HL-60 (cell line): ENCODE measurements at regions not wholly inside any gene's neighbourhood (a gene's known extent, or its start where the extent isn't known, plus 50 kb on each side); places are given as distances from the start of the nearest gene placed in this dataset.

Source experiments
- DNase-seq, 2 experiments: peaks; one replicate each; pipeline ENCODE4 v3.0.0-alpha.2; 2010 to 2020; ENCODE audit warnings: low read depth in 1 of 2, low spot score in 1 of 2
- H3K27ac ChIP-seq: fragments of 250-450 bp; sonication (Bioruptor Pico); replicated peaks from 2 replicates; pipeline ENCODE4 v1.5.1; 2020; ENCODE audit warnings: mild to moderate bottlenecking, moderate library complexity
- H3K27me3 ChIP-seq: fragments of 250-450 bp; sonication (Bioruptor Pico); 2 replicates; pipeline ENCODE4 v1.5.1; 2021; ENCODE audit warnings: mild to moderate bottlenecking, moderate library complexity; ENCODE audit not compliant: insufficient read depth, poor library complexity, severe bottlenecking
- H3K4me3 ChIP-seq: replicated peaks from 2 replicates; pipeline ENCODE4 v1.5.1; 2011; ENCODE audit warnings: mild to moderate bottlenecking, control low read depth, low read length; ENCODE audit not compliant: insufficient read depth
- GABPA ChIP-seq: IDR thresholded peaks from 2 replicates; pipeline ENCODE4 v1.6.1; 2012; ENCODE audit warnings: low read depth
- POLR2AphosphoS5 ChIP-seq: IDR thresholded peaks from 2 replicates; pipeline ENCODE4 v1.6.1; 2012; ENCODE audit warnings: low read depth
- SPI1 ChIP-seq: IDR thresholded peaks from 2 replicates; pipeline ENCODE4 v1.6.1; 2012; ENCODE audit warnings: low read depth, mild to moderate bottlenecking, borderline replicate concordance
- TF ChIP-seq, protein P1 (sequence below): IDR thresholded peaks from 2 replicates; pipeline ENCODE4 v1.6.1; 2012; ENCODE audit warnings: low read depth; ENCODE audit not compliant: insufficient replicate concordance
- TF ChIP-seq, protein P2 (sequence below): IDR thresholded peaks from one replicate; pipeline ENCODE4 v1.5.1; 2011; ENCODE audit warnings: low read length, control low read depth, inconsistent platforms; ENCODE audit not compliant: insufficient read depth

DNA sequence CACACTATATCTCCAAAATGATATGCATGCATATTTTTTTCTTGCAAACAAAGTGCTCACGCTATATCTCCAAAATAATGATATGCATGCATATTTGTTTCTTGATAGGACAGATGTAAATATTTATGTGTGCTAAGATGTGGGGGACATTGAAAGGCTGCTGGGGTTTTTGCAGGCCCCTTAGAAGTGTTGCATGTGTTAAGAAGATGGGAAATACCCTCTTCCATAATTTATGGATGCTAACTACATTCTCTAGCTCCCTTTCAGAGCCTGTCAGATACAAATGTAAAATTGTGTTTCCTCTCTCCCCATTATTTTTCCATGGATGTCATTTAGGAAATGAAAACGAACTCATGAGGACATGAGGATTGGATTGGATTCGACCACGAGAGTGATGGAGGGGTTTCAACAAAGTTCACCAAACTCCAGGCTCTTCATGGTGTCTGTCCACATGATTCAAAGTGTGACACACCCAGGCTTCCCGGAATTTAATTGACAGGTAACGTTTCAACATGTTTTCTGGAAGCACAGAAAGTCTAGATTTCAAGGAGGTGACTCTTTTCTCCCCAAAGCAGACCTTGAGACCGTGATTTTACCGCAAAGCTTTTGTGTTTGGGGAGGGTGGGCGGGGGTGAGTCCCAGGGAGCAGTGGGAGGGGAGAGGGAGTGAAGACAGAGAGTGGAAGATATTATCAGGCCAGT is 94.4 kb upstream of the CD99 start:
- no peak for DNase-seq
- Histone ChIP-seq H3K4me3 (no peak overlapping the region), H3K27ac (no peak overlapping the region), H3K27me3 (no peaks in the 10 kb centered on the region)
- no peak for TF ChIP-seq GABPA
- TF ChIP-seq, protein P1, sequence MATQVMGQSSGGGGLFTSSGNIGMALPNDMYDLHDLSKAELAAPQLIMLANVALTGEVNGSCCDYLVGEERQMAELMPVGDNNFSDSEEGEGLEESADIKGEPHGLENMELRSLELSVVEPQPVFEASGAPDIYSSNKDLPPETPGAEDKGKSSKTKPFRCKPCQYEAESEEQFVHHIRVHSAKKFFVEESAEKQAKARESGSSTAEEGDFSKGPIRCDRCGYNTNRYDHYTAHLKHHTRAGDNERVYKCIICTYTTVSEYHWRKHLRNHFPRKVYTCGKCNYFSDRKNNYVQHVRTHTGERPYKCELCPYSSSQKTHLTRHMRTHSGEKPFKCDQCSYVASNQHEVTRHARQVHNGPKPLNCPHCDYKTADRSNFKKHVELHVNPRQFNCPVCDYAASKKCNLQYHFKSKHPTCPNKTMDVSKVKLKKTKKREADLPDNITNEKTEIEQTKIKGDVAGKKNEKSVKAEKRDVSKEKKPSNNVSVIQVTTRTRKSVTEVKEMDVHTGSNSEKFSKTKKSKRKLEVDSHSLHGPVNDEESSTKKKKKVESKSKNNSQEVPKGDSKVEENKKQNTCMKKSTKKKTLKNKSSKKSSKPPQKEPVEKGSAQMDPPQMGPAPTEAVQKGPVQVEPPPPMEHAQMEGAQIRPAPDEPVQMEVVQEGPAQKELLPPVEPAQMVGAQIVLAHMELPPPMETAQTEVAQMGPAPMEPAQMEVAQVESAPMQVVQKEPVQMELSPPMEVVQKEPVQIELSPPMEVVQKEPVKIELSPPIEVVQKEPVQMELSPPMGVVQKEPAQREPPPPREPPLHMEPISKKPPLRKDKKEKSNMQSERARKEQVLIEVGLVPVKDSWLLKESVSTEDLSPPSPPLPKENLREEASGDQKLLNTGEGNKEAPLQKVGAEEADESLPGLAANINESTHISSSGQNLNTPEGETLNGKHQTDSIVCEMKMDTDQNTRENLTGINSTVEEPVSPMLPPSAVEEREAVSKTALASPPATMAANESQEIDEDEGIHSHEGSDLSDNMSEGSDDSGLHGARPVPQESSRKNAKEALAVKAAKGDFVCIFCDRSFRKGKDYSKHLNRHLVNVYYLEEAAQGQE, result no peak
- TF ChIP-seq, protein P2, sequence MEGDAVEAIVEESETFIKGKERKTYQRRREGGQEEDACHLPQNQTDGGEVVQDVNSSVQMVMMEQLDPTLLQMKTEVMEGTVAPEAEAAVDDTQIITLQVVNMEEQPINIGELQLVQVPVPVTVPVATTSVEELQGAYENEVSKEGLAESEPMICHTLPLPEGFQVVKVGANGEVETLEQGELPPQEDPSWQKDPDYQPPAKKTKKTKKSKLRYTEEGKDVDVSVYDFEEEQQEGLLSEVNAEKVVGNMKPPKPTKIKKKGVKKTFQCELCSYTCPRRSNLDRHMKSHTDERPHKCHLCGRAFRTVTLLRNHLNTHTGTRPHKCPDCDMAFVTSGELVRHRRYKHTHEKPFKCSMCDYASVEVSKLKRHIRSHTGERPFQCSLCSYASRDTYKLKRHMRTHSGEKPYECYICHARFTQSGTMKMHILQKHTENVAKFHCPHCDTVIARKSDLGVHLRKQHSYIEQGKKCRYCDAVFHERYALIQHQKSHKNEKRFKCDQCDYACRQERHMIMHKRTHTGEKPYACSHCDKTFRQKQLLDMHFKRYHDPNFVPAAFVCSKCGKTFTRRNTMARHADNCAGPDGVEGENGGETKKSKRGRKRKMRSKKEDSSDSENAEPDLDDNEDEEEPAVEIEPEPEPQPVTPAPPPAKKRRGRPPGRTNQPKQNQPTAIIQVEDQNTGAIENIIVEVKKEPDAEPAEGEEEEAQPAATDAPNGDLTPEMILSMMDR, result no peak
- TF ChIP-seq SPI1, result no peak
- no peak for TF ChIP-seq POLR2AphosphoS5

DNA sequence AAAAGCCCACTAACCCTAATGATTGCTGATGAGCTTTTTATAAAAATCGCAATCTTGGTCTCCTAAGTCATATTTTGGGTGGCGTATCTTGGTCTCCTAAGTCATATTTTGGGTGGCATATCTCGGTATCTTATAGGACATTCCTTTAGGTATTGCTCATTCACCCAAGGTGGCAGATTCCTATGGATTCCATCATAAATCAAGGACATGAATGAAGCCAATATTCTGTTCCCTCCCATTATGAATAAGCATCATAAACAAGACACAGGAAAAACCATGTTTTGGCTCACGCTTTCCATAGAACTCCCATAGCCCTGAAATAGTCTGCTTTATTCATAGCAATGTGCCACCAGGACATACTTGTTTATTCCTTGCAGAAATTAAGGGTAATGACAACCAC is 95.0 kb upstream of the CD99 start:
- TF ChIP-seq, protein P2, result no peak
- TF ChIP-seq GABPA (no peak), POLR2AphosphoS5 (no peak), SPI1 (no peak)
- TF ChIP-seq, protein P1, result no peak
- no peak for DNase-seq
- no peaks in the 10 kb centered on the region for H3K27me3 ChIP-seq
- H3K27ac ChIP-seq, result no peak overlapping the region
- H3K4me3 ChIP-seq, result no peak overlapping the region

DNA sequence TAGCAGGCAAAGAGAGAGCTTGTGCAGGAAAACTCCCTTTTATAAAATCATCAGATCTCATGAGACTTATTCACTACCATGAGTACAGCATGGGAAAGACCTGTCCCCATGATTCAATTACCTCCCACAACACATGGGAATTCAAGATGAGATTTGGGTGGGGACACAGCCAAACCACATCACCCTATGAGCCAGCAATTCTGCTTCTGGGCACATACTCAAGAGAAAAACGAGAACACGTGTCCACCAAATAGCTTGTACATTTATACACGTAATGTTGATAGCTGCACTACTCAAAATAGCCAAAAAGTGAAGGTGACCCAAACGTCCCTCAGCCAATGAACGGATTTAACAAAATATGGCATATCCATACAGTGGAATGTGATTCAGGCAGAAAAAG is 94.5 kb upstream of the DHRSX start:
- no peak overlapping the region for H3K27ac ChIP-seq
- no peak for DNase-seq
- H3K27me3 ChIP-seq, result no peaks in the 10 kb centered on the region
- TF ChIP-seq POLR2AphosphoS5, result no peak
- TF ChIP-seq SPI1, result no peak
- TF ChIP-seq, protein P2, result no peak
- TF ChIP-seq GABPA, result no peak
- TF ChIP-seq, protein P1, result no peak
- no peak overlapping the region for H3K4me3 ChIP-seq
